ENCODE measurements at regions not wholly inside any gene's neighbourhood (a gene's known extent, or its start where the extent isn't known, plus 50 kb on each side); places are given as distances from the start of the nearest gene placed in this dataset.
"Not testable (repeated sequence)": the region's sequence is repeated elsewhere in the genome, so short reads cannot be mapped to it uniquely, and the experiment has no call there.

DNA sequence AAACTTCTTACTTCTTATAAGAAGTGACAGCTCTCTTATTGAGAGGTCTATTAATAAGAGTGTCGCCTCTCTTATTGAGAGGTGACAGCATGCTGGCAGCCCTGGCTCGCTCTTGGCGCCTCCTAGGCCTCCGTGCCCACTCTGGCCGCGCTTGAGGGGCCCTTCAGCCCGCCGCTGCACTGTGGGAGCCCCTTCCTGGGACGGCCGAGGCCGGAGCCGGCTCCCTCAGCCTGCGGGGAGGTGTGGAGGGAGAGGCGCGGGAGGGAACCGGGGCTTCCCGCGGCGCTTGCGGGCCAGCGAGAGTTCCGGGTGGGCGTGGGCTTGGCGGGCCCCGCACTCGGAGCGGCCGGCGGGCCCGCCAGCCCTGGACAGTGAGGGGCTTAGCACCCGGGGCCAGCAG lies 554.2 kb upstream of the ACTRT1 start:
- in situ Hi-C loops (cut with HindIII; ENCODE audit: low pct_unique_long_range_greater_than_20kb, low sequenced_read_pairs); DNase-seq (ENCODE audit: low read depth): not testable (repeated sequence)

DNA sequence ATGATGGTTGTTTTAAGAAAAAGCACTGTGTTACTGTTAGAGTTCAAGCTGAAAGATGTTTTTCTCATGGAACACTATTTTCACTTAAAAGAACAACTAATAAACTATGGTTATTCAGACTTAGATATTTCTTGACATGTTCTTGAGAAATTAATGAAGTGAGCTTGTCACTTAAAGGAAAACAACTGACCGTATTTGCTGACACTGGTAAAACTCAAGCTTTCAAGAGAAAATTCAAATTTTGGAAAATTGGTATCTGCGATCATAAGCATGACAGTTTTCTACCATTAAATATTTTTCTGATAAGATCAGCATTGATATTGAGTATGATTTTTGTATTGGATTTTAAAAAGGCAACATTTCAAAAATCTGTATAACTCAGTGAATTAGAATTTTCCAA lies 549.5 kb upstream of the ACTRT1 start:
- DNase-seq (ENCODE audit: low read depth), result no peak
- in situ Hi-C loops (cut with HindIII; ENCODE audit: low pct_unique_long_range_greater_than_20kb, low sequenced_read_pairs), result no loop called here

DNA sequence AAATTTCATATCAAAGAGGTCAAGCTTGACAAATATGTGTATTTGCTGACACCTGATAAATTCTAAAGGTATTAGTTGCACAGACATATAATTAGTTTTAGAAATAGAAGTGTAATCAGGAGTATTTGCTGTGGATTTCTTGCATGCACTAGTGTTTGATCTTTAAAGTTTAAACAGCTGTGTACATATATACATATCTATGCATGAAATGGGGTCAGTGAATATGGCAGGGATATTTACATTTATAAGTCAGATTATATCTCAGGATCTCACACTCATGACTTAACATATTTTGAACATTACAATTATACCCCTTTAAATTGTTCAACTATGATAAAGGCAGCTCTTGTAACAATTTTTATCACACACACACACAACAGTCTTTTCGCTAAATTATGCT lies 547.4 kb upstream of the ACTRT1 start:
- in situ Hi-C loops (cut with HindIII; ENCODE audit: low pct_unique_long_range_greater_than_20kb, low sequenced_read_pairs), result no loop called here
- DNase-seq (ENCODE audit: low read depth), result no peak

DNA sequence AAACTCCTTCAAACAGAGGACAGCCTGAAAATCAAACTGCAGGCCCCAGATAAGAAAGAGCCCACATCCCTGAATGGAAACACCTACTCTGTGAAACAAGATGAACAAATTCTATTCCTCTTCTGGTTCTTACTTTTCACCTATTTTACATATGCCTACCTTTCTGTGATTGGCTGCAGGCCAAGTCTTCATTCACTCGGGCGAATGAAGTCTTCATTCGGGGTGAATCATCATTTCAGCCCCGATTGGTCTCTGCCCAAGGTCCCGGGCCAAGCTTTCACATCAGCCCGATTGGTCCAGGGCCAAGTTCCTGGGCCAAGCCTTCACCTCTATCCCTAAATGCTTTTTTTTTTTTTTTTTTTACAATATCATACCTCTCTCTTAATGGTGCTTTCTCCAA lies 529.8 kb upstream of the ACTRT1 start:
- DNase-seq (ENCODE audit: low read depth), result no peak
- in situ Hi-C loops (cut with HindIII; ENCODE audit: low pct_unique_long_range_greater_than_20kb, low sequenced_read_pairs), result no loop called here

DNA sequence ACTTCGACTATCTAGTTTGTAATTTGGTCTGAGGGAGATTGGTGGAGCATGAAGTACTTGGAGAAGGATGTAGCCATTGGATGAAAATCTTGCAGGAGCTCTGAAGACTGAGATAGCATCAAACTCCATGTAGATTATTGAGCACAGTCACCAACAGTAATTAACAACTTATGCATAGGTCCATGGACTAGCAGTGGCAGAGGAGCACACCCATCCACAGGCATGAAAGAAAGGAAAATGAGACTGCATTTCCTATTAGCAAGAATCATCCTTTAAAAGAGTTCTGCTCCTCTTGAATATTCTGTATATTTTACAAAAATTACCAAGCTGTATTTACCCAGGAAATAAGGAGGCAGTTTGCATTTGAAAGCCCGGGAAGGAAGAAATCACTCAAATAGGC lies 529.4 kb upstream of the ACTRT1 start:
- no peak for DNase-seq (ENCODE audit: low read depth)
- in situ Hi-C loops (cut with HindIII; ENCODE audit: low pct_unique_long_range_greater_than_20kb, low sequenced_read_pairs), result no loop called here

DNA sequence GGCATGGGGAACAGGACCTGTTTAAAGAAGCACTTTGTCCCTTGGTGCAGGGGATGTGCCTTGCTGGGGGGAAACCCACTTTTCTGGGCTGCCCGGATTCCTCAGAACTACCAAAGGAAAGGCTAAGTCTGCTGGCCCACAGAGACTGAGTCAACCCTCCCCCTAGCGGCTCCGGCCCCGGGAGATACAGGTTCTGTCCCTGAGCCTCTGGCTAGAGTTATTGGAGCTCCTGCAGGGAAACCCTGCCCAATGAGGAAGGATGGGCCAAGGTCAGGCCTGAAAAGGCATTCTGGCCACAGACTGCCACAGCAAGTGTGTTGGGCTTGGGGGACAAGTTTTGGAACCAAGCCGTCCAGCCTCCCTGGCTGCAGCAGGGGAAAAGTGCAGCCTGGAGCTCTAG lies 490.9 kb upstream of the ACTRT1 start:
- DNase-seq (ENCODE audit: low read depth), result no peak
- in situ Hi-C loops (cut with HindIII; ENCODE audit: low pct_unique_long_range_greater_than_20kb, low sequenced_read_pairs), result no loop called here

DNA sequence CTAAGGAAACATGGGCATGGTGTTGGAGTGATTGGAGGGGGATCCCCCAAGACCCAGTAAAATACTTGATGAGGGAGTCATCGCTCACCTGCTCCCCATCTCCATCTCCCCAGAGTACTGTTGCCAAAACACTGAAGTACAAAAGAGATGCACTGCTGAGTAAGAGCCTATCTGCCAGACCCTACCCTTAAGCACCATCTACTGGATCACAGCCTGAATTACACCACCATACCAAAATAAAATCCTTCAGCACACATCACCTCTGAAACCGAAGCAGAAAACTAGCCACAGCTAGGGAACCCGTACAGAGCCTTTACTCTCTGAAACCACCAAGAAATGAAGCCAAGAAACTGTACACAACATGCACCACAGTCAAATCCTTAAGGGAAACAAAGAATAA lies 466.3 kb upstream of the ACTRT1 start:
- in situ Hi-C loops (cut with HindIII; ENCODE audit: low pct_unique_long_range_greater_than_20kb, low sequenced_read_pairs), result no loop called here
- DNase-seq (ENCODE audit: low read depth), result peak; percentile 21

DNA sequence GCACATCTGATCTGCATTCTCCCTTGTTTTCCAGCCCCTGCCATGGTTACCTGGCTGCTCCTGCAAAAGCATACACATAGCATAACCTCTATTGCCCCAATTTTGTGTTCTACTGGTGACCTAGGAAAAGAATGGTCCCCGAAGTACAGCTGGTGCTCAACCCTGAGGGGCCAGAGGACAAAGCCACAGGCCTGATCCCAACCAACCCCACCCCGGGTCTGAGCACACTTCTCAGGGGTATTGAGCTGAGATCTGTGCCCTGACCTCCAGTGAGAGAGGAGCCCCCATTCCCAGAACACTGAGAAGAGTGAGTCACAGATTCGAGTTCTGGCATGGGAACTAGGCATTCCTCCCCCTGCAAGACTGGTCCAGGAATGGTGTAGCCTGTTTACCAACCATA lies 465.5 kb upstream of the ACTRT1 start:
- no peak for DNase-seq (ENCODE audit: low read depth)
- in situ Hi-C loops (cut with HindIII; ENCODE audit: low pct_unique_long_range_greater_than_20kb, low sequenced_read_pairs), result no loop called here

DNA sequence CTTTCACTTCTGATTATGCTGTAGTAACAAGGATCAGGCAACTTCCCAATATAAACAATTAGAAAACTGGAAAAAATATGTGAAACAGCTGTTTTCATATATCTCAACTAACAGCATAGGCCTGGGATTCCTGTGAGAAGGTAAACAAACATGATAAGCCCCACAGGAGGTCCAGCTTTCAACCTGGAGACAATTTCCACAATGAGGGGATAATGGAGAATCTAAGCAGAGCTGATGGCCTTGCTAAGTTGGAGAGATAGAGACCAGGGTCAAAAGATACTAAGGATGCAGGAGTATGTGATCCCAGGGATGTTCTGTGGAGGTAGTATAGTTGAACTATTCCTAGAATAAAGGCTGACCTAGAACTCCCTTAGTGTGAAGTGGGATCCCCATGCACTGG lies 452.3 kb upstream of the ACTRT1 start:
- no peak for DNase-seq (ENCODE audit: low read depth)
- in situ Hi-C loops (cut with HindIII; ENCODE audit: low pct_unique_long_range_greater_than_20kb, low sequenced_read_pairs), result no loop called here

DNA sequence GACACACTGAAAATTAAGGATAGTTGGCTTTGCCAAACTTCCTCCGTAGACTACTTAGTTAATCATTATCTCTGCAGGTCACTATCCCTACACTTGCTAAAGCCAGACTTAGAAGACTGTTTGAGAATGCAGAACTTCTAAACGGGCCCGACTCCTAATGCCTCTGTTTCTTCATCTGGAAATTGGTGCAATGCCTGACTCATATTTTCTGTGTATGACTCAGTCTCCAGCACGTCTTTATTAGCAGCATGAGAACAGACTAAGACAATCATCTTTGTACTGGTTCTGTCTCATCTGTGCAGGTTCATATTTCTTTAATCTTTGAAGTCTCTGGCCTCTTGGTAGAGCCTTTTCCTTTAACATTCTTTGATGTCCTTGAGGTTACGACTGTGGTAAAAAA lies 411.9 kb upstream of the ACTRT1 start:
- peak; percentile 40 for DNase-seq (ENCODE audit: low read depth)
- in situ Hi-C loops (cut with HindIII; ENCODE audit: low pct_unique_long_range_greater_than_20kb, low sequenced_read_pairs), result no loop called here

DNA sequence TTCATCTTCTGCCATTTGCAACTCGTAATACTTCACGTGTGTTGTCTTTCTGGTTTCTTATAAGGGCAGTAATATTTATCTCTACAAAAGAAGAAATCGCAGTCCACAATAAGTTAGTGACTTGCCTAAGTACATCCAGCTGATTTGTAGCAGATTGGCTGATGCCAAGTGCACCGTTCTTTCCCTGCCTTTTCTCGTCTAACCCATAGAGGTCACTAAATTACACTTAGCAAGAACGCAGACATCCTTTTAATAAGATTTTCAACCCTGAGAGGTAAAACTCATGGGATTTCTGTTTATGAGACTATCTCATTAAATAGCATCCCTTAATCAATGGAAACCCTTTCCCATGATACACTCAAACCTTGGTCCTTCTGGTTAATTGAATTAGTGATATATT lies 408.6 kb upstream of the ACTRT1 start:
- DNase-seq (ENCODE audit: low read depth), result no peak
- in situ Hi-C loops (cut with HindIII; ENCODE audit: low pct_unique_long_range_greater_than_20kb, low sequenced_read_pairs), result no loop called here

DNA sequence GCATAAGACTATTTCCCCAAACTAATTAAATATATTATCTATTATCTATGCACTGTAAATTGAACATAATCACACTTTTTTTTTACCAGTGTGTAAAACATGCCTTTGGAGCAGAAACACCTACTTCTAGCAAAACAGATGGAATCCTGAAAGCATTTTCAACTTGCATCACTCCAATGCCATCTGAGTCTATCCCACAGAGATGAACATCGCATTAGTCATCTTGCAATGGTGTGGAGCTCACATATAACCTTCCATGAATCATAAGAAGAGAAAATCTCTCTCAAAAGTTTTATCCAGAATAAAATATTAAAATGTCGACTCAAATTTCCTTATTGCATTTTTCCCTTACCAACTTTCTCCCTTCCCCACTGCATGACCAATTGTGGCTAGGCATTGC lies 406.7 kb upstream of the ACTRT1 start:
- DNase-seq (ENCODE audit: low read depth), result peak; percentile 2
- in situ Hi-C loops (cut with HindIII; ENCODE audit: low pct_unique_long_range_greater_than_20kb, low sequenced_read_pairs), result no loop called here

DNA sequence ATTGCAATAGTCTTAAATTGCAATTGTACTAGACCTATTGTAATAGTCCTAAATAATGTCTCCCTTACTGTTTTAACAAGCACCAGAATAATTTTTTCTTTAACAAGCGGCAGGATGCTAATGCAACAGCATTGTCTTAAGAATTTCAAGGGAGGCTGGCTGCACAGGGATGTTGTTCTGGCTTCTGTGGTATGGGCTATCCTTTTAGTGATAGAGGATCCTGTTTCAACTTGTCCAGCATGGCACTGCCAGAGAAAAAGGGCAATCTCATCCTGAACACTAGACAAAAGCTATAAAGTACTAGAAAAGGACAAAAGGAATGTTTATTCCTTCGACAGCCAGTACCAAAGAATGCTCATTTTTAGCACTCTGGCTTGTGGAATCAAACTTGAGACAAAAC lies 405.5 kb upstream of the ACTRT1 start:
- DNase-seq (ENCODE audit: low read depth), result no peak
- in situ Hi-C loops (cut with HindIII; ENCODE audit: low pct_unique_long_range_greater_than_20kb, low sequenced_read_pairs), result no loop called here

DNA sequence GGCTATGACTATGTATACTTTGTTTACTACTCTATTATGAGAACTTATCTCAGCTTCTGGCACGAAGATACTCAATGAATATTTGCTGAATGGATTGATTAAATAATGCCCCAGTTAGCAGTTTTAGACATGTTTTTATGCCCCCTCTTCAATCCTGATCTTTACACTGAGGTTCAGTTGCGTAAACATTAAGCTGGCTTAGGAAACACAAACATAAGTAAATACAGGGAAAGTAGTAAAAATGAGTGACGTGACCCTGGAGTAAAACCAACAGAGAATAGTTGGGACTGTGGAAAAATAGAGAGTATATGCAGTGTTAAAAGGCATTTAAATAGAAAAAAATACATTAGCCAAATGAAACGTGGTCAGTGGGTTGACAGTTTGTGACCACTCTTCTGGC lies 387.0 kb upstream of the ACTRT1 start:
- in situ Hi-C loops (cut with HindIII; ENCODE audit: low pct_unique_long_range_greater_than_20kb, low sequenced_read_pairs), result no loop called here
- no peak for DNase-seq (ENCODE audit: low read depth)

DNA sequence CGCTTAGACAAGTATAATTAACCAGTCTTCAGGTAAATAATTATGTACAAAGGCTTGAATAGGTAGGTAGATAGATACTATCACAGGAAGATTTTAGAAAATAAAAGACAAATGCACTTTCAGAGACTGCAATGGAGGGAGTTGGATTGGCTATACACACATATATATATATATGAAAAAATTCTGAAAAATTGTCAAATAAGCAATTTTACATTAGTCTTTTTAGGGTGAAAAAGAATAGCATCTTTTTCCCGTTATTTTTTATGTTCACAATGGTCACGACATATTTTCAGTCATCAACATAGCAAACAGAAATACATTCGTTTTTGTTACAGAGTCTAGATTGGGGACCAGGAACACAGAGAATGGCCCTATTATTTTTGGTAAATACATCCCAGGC lies 385.9 kb upstream of the ACTRT1 start:
- DNase-seq (ENCODE audit: low read depth), result no peak
- in situ Hi-C loops (cut with HindIII; ENCODE audit: low pct_unique_long_range_greater_than_20kb, low sequenced_read_pairs), result no loop called here

DNA sequence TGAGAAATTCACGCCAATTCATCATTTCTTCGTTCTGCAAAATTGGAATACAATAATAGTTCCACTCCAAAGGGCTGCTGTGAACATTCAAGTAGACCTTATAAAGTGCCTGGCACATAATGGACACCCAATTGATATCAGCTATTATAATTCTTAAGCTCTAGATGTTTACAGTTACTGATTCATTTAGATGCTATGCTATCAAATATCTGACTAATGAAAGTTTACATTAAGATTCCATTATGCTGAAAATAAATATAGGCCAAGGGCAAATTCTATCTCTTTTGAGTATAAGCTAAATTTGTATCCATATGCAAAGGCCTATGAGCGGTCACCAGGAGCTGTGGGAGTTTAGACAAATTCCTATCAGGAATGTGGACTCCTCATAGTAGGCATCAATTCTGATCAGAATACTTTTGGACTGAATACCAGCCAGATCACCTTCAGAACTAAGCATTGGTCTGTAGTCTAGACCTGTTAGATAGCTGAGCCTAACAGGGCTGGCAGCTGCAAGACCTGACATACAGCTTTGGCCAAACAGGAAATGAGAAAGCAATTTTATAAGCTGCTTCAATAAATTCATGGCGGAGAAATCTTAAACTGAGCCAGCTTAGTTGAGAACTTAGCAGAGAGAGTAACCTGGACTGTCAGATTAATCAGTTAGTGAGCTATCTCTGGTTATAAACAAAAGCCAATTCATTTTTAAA lies 384.3 kb upstream of the ACTRT1 start:
- DNase-seq (ENCODE audit: low read depth), result no peak
- in situ Hi-C loops (cut with HindIII; ENCODE audit: low pct_unique_long_range_greater_than_20kb, low sequenced_read_pairs), result no loop called here

DNA sequence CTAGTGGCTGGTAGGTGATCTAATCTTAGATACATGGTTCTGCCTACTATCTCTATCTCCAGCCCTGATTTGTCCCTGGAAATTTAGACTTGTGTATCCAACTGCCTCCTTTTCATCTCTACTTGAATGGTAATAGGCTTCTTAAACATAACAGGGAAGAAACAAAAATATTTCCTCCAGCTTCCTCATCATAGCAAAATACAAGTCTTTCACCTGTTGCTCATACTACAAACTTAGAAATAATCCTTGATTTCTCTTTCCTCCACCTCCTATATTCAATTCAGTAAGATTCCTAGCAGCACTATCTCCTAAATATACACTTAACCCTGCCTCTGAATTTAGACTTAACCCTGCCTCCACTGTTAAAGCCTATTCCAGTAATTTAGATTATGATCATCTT lies 373.3 kb upstream of the ACTRT1 start:
- no peak for DNase-seq (ENCODE audit: low read depth)
- in situ Hi-C loops (cut with HindIII; ENCODE audit: low pct_unique_long_range_greater_than_20kb, low sequenced_read_pairs), result no loop called here

DNA sequence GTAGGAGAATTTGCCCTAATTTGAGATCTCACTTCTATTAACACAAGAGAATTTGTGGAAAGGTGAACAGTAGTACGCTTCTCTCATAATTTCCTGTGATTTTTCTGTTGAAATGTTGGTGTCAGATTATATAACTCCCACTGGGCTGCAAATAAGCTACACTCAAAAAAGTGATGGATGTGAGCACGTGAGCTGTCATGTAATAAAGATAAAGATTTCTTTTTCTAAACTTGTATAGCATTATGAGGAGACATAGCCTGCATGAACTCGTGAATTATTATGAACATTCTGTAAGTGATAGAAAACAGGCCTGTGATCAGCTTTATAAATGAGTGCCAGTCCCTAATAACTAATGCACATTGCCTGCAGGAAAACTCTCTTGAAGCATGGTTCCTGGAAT lies 356.6 kb upstream of the ACTRT1 start:
- in situ Hi-C loops (cut with HindIII; ENCODE audit: low pct_unique_long_range_greater_than_20kb, low sequenced_read_pairs), result no loop called here
- no peak for DNase-seq (ENCODE audit: low read depth)

DNA sequence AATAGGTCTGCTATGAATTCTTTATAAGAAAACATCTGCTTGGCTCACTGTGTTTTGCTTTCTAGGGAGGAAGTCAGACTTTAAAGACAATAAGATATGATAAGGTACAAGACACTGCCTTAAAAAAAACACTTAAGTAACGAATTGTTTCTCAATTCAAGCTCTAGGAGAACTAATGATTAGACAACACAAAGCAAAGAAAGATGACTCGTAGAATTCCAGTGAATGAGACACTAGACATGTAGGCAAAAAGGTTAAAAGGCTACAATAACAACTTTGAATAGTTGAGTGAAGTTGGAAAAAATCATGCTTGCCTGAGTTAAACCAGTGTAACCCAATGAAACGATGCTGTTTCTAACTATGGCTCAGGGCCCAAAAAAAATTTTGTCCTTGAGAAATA lies 344.4 kb upstream of the ACTRT1 start:
- in situ Hi-C loops (cut with HindIII; ENCODE audit: low pct_unique_long_range_greater_than_20kb, low sequenced_read_pairs), result no loop called here
- DNase-seq (ENCODE audit: low read depth), result peak; percentile 84

DNA sequence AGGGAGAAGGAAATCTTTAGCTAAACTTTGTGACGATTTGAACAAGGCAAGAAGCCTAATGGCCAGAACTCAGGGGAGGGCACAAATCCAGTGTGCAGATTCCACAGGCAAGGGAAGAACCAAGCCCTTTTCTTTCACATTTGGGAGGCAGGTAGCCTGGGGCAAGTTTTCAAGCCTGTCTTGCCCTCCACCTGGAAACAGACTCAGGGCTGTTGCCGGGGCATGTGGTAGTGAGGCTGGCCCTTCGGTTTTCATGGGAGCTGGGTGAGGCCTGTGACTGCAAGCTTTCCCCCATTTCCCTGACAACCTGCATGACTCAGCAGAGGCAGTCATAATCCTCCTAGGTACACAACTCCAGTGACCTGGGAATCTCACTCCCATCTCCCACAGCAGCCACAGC lies 331.6 kb upstream of the ACTRT1 start:
- DNase-seq (ENCODE audit: low read depth), result peak; percentile 50
- in situ Hi-C loops (cut with HindIII; ENCODE audit: low pct_unique_long_range_greater_than_20kb, low sequenced_read_pairs), result not testable (repeated sequence)

DNA sequence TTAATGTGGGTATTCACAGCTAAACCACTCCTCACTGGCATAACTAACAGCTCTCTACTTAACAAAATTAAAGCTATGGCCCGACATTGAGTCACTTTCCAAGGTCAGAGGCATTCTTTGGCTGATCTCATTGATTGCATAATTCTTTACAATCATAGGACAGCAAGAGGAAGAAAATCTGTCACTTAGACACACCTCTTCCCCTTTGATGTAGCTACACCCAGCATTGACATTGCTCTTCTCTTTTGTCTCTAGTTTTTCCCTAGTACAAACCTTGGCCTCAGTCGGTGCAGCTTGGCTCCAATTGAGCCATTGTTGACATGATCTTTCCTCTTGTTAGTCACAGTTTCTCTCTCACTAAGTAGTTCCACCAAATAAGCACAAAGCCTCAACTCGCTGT lies 313.3 kb upstream of the ACTRT1 start:
- in situ Hi-C loops (cut with HindIII; ENCODE audit: low pct_unique_long_range_greater_than_20kb, low sequenced_read_pairs), result no loop called here

More for the DNA sequence above, 313.3 kb upstream of the ACTRT1 start:
- DNase-seq (ENCODE audit: low read depth), result no peak
